ENCODE measurements at regions not wholly inside any gene's neighbourhood (a gene's known extent, or its start where the extent isn't known, plus 50 kb on each side); places are given as distances from the start of the nearest gene placed in this dataset.

GRCh38 chr10:7011994-7012393, 398.8 kb downstream of the SFMBT2 start:
- Histone ChIP-seq H3K27me3 (replicated peaks in 1 of 7) (no peaks in the 10 kb centered on the region), H3K36me3 (no peaks in the 10 kb centered on the region), H3K9me3 (no peaks in the 10 kb centered on the region), H3K4me1 (no peaks in the 10 kb centered on the region), H3K27ac (no peak overlapping the region), H3K4me3 (no peak overlapping the region)
- 80 to 87% (median 81%) methylated on average over 2 of the region's 2 CpGs for WGBS, 5 donors
- DNase-seq = no peak
- intact Hi-C loops (cut with DNase I; ENCODE audit: low total_unique reads) = no loop called here
- no peak for TF ChIP-seq POLR2AphosphoS5 (IDR thresholded peaks at IDR 0.05)
- no peak for TF ChIP-seq POLR2A (IDR thresholded peaks at IDR 0.05)
- no peak for TF ChIP-seq CTCF (IDR thresholded peaks at IDR 0.05 in 8 of 11, conservative IDR thresholded peaks at IDR 0.05 in 3 of 11)

GRCh38 chr10:7008645-7009044, 402.2 kb downstream of the SFMBT2 start:
- 86 to 94% (median 89%) methylated on average over 2 of the region's 2 CpGs for WGBS, 5 donors
- Histone ChIP-seq H3K4me3 (no peak overlapping the region), H3K36me3 (no peaks in the 10 kb centered on the region), H3K4me1 (peaks cover 0 to 8% (median 0%) of the 10 kb centered on the region in 6 donors), H3K9me3 (no peaks in the 10 kb centered on the region), H3K27ac (no peak overlapping the region), H3K27me3 (replicated peaks in 1 of 7) (no peaks in the 10 kb centered on the region)
- intact Hi-C loops (cut with DNase I; ENCODE audit: low total_unique reads) = no loop called here
- TF ChIP-seq POLR2AphosphoS5 (IDR thresholded peaks at IDR 0.05) (no peak), POLR2A (IDR thresholded peaks at IDR 0.05) (no peak), CTCF (IDR thresholded peaks at IDR 0.05 in 8 of 11, conservative IDR thresholded peaks at IDR 0.05 in 3 of 11) (no peak)
- no peak for DNase-seq

- 78 to 94% (median 86%) methylated on average over 8 of the region's 8 CpGs for WGBS, 5 donors
- no peak overlapping the region for H3K27ac ChIP-seq
- intact Hi-C loops (cut with DNase I; ENCODE audit: low total_unique reads) = no loop called here
- TF ChIP-seq POLR2A (IDR thresholded peaks at IDR 0.05) = no peak
- TF ChIP-seq CTCF (IDR thresholded peaks at IDR 0.05 in 8 of 11, conservative IDR thresholded peaks at IDR 0.05 in 3 of 11) = no peak
- TF ChIP-seq POLR2AphosphoS5 (IDR thresholded peaks at IDR 0.05) = no peak
- H3K4me1 ChIP-seq = peaks cover 0 to 10% (median 0%) of the 10 kb centered on the region in 6 donors
- no peak for DNase-seq
- H3K4me3 ChIP-seq = no peak overlapping the region
- H3K9me3 ChIP-seq = no peaks in the 10 kb centered on the region
- no peaks in the 10 kb centered on the region for H3K27me3 ChIP-seq (replicated peaks in 1 of 7)
- no peaks in the 10 kb centered on the region for H3K36me3 ChIP-seq
These were observed 403.1 kb downstream of the SFMBT2 start for GRCh38 chr10:7007600-7008190.

GRCh38 chr10:7006566-7006965, 404.3 kb downstream of the SFMBT2 start:
- Histone ChIP-seq H3K27ac (no peak overlapping the region), H3K4me1 (peaks cover 0 to 10% (median 0%) of the 10 kb centered on the region in 6 donors), H3K9me3 (no peaks in the 10 kb centered on the region), H3K36me3 (no peaks in the 10 kb centered on the region), H3K4me3 (no peak overlapping the region), H3K27me3 (replicated peaks in 1 of 7) (no peaks in the 10 kb centered on the region)
- no peak for DNase-seq
- TF ChIP-seq CTCF (IDR thresholded peaks at IDR 0.05 in 8 of 11, conservative IDR thresholded peaks at IDR 0.05 in 3 of 11) (no peak), POLR2A (IDR thresholded peaks at IDR 0.05) (no peak), POLR2AphosphoS5 (IDR thresholded peaks at IDR 0.05) (no peak)
- intact Hi-C loops (cut with DNase I; ENCODE audit: low total_unique reads) = no loop called here
- 51 to 74% (median 57%) methylated on average over 2 of the region's 2 CpGs for WGBS, 5 donors
